Keratinocyte (primary cell): ENCODE measurements at regions not wholly inside any gene's neighbourhood (a gene's known extent, or its start where the extent isn't known, plus 50 kb on each side); places are given as distances from the start of the nearest gene placed in this dataset.

Experiments used
- DNase-seq: peaks from one replicate; pipeline ENCODE4 v3.0.0-alpha.2; 2011; ENCODE audit warnings: low read depth, missing footprints, low spot score
- FAIRE-seq: peaks from 2 replicates; lab custom pipeline; 2011; peaks lifted over from hg19 to GRCh38; lab: Jason Lieb, UNC
- H2AFZ ChIP-seq: 2 replicates; pipeline ENCODE4 v1.6.0; 2012; ENCODE audit warnings: low read length, control low read depth, inconsistent platforms; ENCODE audit not compliant: control insufficient read depth
- H3K27ac ChIP-seq: 2 replicates; pipeline ENCODE4 v1.5.1; 2011; ENCODE audit warnings: low read length; ENCODE audit not compliant: control insufficient read depth, insufficient read depth
- H3K27me3 ChIP-seq: 3 replicates; pipeline ENCODE4 v1.6.0; 2011; ENCODE audit warnings: low read length; ENCODE audit not compliant: control insufficient read depth, insufficient read depth; ENCODE audit errors: extremely low read depth
- H3K36me3 ChIP-seq, 2 experiments: 2 replicates in 1 of 2; 3 replicates in 1 of 2; pipeline ENCODE4 v1.5.1; 2011; ENCODE audit warnings: low read length in 2 of 2, mild to moderate bottlenecking in 1 of 2; ENCODE audit not compliant: control insufficient read depth in 2 of 2, insufficient read depth in 2 of 2; ENCODE audit errors: extremely low read depth in 1 of 2
- H3K4me1 ChIP-seq: 3 replicates; pipeline ENCODE4 v1.5.1; 2011; ENCODE audit warnings: low read length; ENCODE audit not compliant: control insufficient read depth, insufficient read depth; ENCODE audit errors: extremely low read depth
- H3K4me2 ChIP-seq: 3 replicates; pipeline ENCODE4 v1.6.0; 2011; ENCODE audit warnings: low read depth, low read length; ENCODE audit not compliant: control insufficient read depth, insufficient read depth; ENCODE audit errors: extremely low read depth
- H3K4me3 ChIP-seq, 3 experiments: fragments of 200-600 bp in 1 of 3; sonication (generic) in 1 of 3; 2 replicates in 2 of 3; 3 replicates in 1 of 3; pipeline ENCODE4 v1.5.1; 2011 to 2016; ENCODE audit warnings: low read length in 3 of 3, mild to moderate bottlenecking in 3 of 3, control low read depth in 2 of 3, inconsistent platforms in 1 of 3, low read depth in 1 of 3, mixed read lengths in 1 of 3, mixed run types in 1 of 3, moderate library complexity in 1 of 3; ENCODE audit not compliant: control insufficient read depth in 2 of 3, insufficient read depth in 2 of 3; ENCODE audit errors: extremely low read depth in 1 of 3
- H3K79me2 ChIP-seq: 2 replicates; pipeline ENCODE4 v1.6.0; 2012; ENCODE audit warnings: low read length; ENCODE audit not compliant: control insufficient read depth, insufficient read depth
- H3K9ac ChIP-seq: 3 replicates; pipeline ENCODE4 v1.6.0; 2011; ENCODE audit warnings: low read length; ENCODE audit not compliant: control insufficient read depth, insufficient read depth; ENCODE audit errors: extremely low read depth
- H3K9me1 ChIP-seq: 3 replicates; pipeline ENCODE4 v1.6.0; 2011; ENCODE audit warnings: low read length; ENCODE audit not compliant: control insufficient read depth, insufficient read depth; ENCODE audit errors: extremely low read depth
- H3K9me3 ChIP-seq: 2 replicates; pipeline ENCODE4 v1.5.1; 2012; ENCODE audit warnings: low read depth, low read length; ENCODE audit not compliant: control insufficient read depth
- H4K20me1 ChIP-seq: 3 replicates; pipeline ENCODE4 v1.6.0; 2011; ENCODE audit warnings: low read length; ENCODE audit not compliant: control insufficient read depth, insufficient read depth; ENCODE audit errors: extremely low read depth
- CTCF ChIP-seq, 3 experiments: IDR thresholded peaks in 1 of 3; conservative IDR thresholded peaks in 1 of 3; optimal IDR thresholded peaks in 1 of 3; 2 replicates in 2 of 3; 3 replicates in 1 of 3; pipeline versions ENCODE3 to v1.5.1; 2011; ENCODE audit warnings: low read length in 3 of 3, mild to moderate bottlenecking in 3 of 3, moderate library complexity in 2 of 3, control low read depth in 1 of 3, inconsistent platforms in 1 of 3; ENCODE audit not compliant: insufficient read depth in 2 of 3; ENCODE audit errors: extremely low read depth in 1 of 3
- EZH2 ChIP-seq: IDR thresholded peaks from one replicate; pipeline ENCODE4 v1.6.1; 2012; ENCODE audit warnings: inconsistent platforms, mild to moderate bottlenecking, low read length, moderate library complexity
- dilution Hi-C: fragments of 300-500 bp; cut with MboI; formaldehyde crosslinking; loops from one replicate; pipeline ENCODE4 v1.7.0; 2020; ENCODE audit warnings: low sequenced_read_pairs; ENCODE audit not compliant: extremely low pct_ligation_motif_present

- Histone ChIP-seq H2AFZ (no peak overlapping the region), H3K4me1 (peaks cover 11% of the 10 kb centered on the region)
- dilution Hi-C loops, result no loop called here
Measured at GRCh38 chr2:60033325-60033724, 520.1 kb downstream of the BCL11A start.

GRCh38 chr2:60029566-60029883, 523.9 kb downstream of the BCL11A start:
- no peak for DNase-seq
- no peaks in the 10 kb centered on the region for H3K79me2 ChIP-seq

More at GRCh38 chr2:60033325-60033724, 520.1 kb downstream of the BCL11A start:
- Histone ChIP-seq H3K79me2 (no peaks in the 10 kb centered on the region), H3K9me3 (no peaks in the 10 kb centered on the region), H3K4me3 (no peak overlapping the region), H3K9me1 (no peaks in the 10 kb centered on the region), H3K9ac (no peak overlapping the region), H3K36me3 (no peaks in the 10 kb centered on the region), H3K27ac (no peak overlapping the region), H4K20me1 (no peaks in the 10 kb centered on the region), H3K4me2 (no peak overlapping the region), H3K27me3 (no peaks in the 10 kb centered on the region)
- TF ChIP-seq EZH2 (no peak), CTCF (optimal IDR thresholded peaks at IDR 0.05 in 1 of 3, IDR thresholded peaks at IDR 0.05 in 1 of 3, conservative IDR thresholded peaks at IDR 0.05 in 1 of 3; ENCODE audit: extremely low read depth in 1 of 3, insufficient read depth in 2 of 3, low read length in 3 of 3) (no peak)
- DNase-seq (no peak), FAIRE-seq (no peak)

More at GRCh38 chr2:60029566-60029883, 523.9 kb downstream of the BCL11A start:
- Histone ChIP-seq H3K9me3 (no peaks in the 10 kb centered on the region), H3K27me3 (no peaks in the 10 kb centered on the region), H3K4me2 (no peak overlapping the region), H3K36me3 (no peaks in the 10 kb centered on the region), H3K9ac (no peak overlapping the region), H3K4me3 (no peak overlapping the region), H3K9me1 (no peaks in the 10 kb centered on the region), H4K20me1 (no peaks in the 10 kb centered on the region), H3K27ac (no peak overlapping the region), H2AFZ (no peak overlapping the region), H3K4me1 (peaks cover 11% of the 10 kb centered on the region)
- TF ChIP-seq CTCF (optimal IDR thresholded peaks at IDR 0.05 in 1 of 3, IDR thresholded peaks at IDR 0.05 in 1 of 3, conservative IDR thresholded peaks at IDR 0.05 in 1 of 3; ENCODE audit: extremely low read depth in 1 of 3, insufficient read depth in 2 of 3, low read length in 3 of 3) (no peak), EZH2 (no peak)
- FAIRE-seq, result no peak
- dilution Hi-C loops, result no loop called here
